OCI-LY3 (cell line): ENCODE measurements at regions not wholly inside any gene's neighbourhood (a gene's known extent, or its start where the extent isn't known, plus 50 kb on each side); places are given as distances from the start of the nearest gene placed in this dataset.

ENCODE experiments used
- EZH2phosphoT487 ChIP-seq: fragments of 200-600 bp; shearing (Covaris generic); IDR thresholded peaks from 2 replicates; pipeline ENCODE4 v1.6.1; 2018; ENCODE audit warnings: antibody characterized with exemption, mixed run types, low read depth
- TF ChIP-seq, protein P1 (sequence below): fragments of 200-600, 300-600 bp; sonication (generic); IDR thresholded peaks from 2 replicates; pipeline ENCODE4 v1.5.1; 2014; ENCODE audit warnings: antibody characterized with exemption, low read length, low read depth

DNA sequence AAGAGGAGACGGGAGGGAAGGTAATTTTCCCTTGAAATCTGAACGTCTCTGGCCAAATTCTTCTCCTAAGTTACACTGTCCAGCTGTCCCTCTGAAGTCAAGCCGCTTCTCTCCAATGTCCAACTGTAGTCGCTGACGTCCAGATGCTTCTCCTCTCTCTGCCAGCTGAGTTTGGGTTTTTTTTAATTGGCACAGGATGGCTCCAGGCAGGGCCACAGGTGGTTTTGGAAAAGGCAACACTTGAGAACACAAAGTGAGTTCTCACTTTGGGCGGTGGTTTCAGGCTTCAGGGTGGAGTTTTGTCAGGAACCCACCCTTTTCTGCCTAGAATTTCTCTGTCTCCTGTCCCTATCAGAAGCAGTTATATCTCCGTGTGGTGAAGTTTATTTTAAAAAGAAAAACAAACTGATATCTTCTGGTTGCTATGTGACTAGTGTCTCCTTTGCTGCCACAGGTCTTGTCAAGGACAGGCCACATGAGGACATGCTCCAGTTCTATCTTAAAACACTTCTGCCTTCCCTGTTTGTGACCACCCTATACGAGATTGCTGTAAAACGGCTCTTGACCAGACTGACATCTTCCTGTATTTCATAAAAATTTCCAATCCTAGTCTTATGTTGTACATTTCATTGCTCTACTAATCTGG, 472.3 kb upstream of the ADGRL4 start:
- TF ChIP-seq, protein P1, sequence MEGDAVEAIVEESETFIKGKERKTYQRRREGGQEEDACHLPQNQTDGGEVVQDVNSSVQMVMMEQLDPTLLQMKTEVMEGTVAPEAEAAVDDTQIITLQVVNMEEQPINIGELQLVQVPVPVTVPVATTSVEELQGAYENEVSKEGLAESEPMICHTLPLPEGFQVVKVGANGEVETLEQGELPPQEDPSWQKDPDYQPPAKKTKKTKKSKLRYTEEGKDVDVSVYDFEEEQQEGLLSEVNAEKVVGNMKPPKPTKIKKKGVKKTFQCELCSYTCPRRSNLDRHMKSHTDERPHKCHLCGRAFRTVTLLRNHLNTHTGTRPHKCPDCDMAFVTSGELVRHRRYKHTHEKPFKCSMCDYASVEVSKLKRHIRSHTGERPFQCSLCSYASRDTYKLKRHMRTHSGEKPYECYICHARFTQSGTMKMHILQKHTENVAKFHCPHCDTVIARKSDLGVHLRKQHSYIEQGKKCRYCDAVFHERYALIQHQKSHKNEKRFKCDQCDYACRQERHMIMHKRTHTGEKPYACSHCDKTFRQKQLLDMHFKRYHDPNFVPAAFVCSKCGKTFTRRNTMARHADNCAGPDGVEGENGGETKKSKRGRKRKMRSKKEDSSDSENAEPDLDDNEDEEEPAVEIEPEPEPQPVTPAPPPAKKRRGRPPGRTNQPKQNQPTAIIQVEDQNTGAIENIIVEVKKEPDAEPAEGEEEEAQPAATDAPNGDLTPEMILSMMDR = no peak
- TF ChIP-seq EZH2phosphoT487 = no peak
